Heart left ventricle (tissue), 16 donors: ENCODE measurements at regions not wholly inside any gene's neighbourhood (a gene's known extent, or its start where the extent isn't known, plus 50 kb on each side); places are given as distances from the start of the nearest gene placed in this dataset.
"Not testable (repeated sequence)": the region's sequence is repeated elsewhere in the genome, so short reads cannot be mapped to it uniquely, and the experiment has no call there.

ENCODE experiments used
- ATAC-seq, 4 donors: fragments of 200-7000 bp; cut with Tn5 transposase; one replicate each; pipeline ENCODE4 v1.9.1; 2020 to 2022; ENCODE audit warnings: moderate library complexity in 4 of 4, mild to moderate bottlenecking in 3 of 4, moderate number of reproducible peaks in 1 of 4
- DNase-seq, 5 donors: peaks; one replicate each; pipeline ENCODE4 v3.0.0-alpha.2; 2020
- H3K27ac ChIP-seq, 12 donors: fragments of 200-600 bp; sonication (generic) in 4 of 12; one replicate each; pipeline versions ENCODE4 v1.5.0 to v1.8.0; 2016 to 2022; ENCODE audit warnings: mild to moderate bottlenecking in 2 of 12
- H3K27me3 ChIP-seq, 9 donors: fragments of 200-600 bp; sonication (generic) in 2 of 9; one replicate each; pipeline versions ENCODE4 v1.5.1 to v1.8.0; 2016 to 2022; ENCODE audit warnings: mild to moderate bottlenecking in 3 of 9
- H3K36me3 ChIP-seq, 9 donors: fragments of 200-600 bp; sonication (generic) in 2 of 9; one replicate each; pipeline versions ENCODE4 v1.5.0 to v1.8.0; 2018 to 2022; ENCODE audit warnings: mild to moderate bottlenecking in 2 of 9
- H3K4me1 ChIP-seq, 12 donors: fragments of 200-600 bp; sonication (generic) in 4 of 12; one replicate each; pipeline versions ENCODE4 v1.5.0 to v1.8.0; 2016 to 2022; ENCODE audit warnings: mild to moderate bottlenecking in 3 of 12
- H3K4me3 ChIP-seq, 12 donors: fragments of 200-600 bp; sonication (generic) in 4 of 12; one replicate each; pipeline versions ENCODE4 v1.5.0 to v1.8.0; 2017 to 2022; ENCODE audit warnings: mild to moderate bottlenecking in 9 of 12, moderate library complexity in 4 of 12
- H3K9me3 ChIP-seq, 12 donors: fragments of 200-600 bp; sonication (generic) in 4 of 12; one replicate each; pipeline versions ENCODE4 v1.5.0 to v1.8.0; 2016 to 2022; ENCODE audit warnings: mild to moderate bottlenecking in 1 of 12
- CTCF ChIP-seq, 12 donors: fragments of 200-600 bp; sonication (generic) in 4 of 12; IDR thresholded peaks; one replicate each; pipeline versions ENCODE4 v1.5.0 to v1.8.0; 2018 to 2022; ENCODE audit warnings: antibody characterized with exemption in 12 of 12, mild to moderate bottlenecking in 5 of 12
- POLR2A ChIP-seq, 2 donors: fragments of 450-650 bp; IDR thresholded peaks; one replicate each; pipeline ENCODE4 v1.6.1; 2017; ENCODE audit warnings: antibody characterized with exemption in 2 of 2, mild to moderate bottlenecking in 2 of 2, moderate library complexity in 2 of 2
- WGBS, 4 donors: extraction: QIAGEN DNeasy Blood & Tissue Kit in 2 of 4; methylation state at CpG; one replicate each; pipeline versions ENCODE4 v1.1.5 to v1.1.7; 2013 to 2018; 5-methylcytosine and 5-hydroxymethylcytosine counted together
- intact Hi-C, 10 donors: fragments of 100-400 bp; cut with DNase I; formaldehyde crosslinking; loops; one replicate each; pipeline versions ENCODE4 v1.11.1 to v1.14.2; 2022
- donor health status: ischemic (EF 13 %, LVEDD 7.1; RV severe dilation, severe dysfunction).
- donor health status: healthy with polysubstance abuse.
- donor health status: DM: no; HTN: yes; CAD: no.
- donor health status: DM: no; HTN: no; CAD: no.
- donor health status: ischemic (EF 25% LVEDD 6.9; RV normal size, moderate dysfunction).
- donor health status: ischemic (EF 25% LVEDD 5.7; RV mildly dilated, moderate dysfunction).
- donor health status: healthy.
- donor health status: DM: yes; HTN: yes; CAD: no.
- donor health status: ischemic (EF 35%, LVEDD 5.7; RV mildly dilated, moderate dysfunction).
- donor health status: nonischemic (EF 11% LVEDD 7.7; RV severe dilation, severe dysfunction).
- donor health status: DM: yes; HTN: yes; CAD: no.
- donor health status: PGD.
- donor health status: ischemic (EF 29% LVEDD 5.4; RV normal size, mild dysfunction).
- donor health status: nonischemic (EF 23%, LVEDD 6.1; RV moderate dilation, normal function).

DNA sequence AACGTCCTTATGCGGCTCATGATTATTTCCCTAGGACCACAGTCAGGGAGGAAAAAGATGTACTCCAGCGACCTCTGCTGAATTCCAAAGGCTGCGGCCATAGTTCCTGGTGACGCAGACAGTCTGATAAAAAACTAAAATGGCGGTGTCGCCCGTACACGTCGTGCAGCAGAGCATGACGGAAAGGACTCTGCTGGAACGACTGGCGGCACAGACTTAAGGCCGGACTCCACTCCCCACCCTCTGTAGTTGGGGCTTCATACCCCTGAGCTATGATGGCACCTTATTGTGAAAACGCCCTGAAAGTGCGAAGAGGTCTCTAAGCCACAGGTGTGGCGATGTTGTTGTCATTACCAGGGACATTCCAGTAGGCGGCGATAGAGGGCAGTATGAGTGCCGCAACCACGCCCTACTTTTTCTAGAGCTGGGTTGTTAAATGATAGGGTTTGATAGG, 90.0 kb upstream of the EDA2R start:
- H3K9me3 ChIP-seq: peaks cover 0 to 4% (median 0%) of the 10 kb centered on the region in 12 donors
- H3K27ac ChIP-seq: no peak overlapping the region
- 1 to 26% (median 11%) methylated on average over 18 to 21 of the region's 21 CpGs for WGBS, 4 donors
- intact Hi-C loops: loop anchor here in 4 of 10 donors (5.0 to 10.0 kb wide), 4 partner anchors 524 to 1154 kb away; no protein-coding TSS in a partner anchor
- ATAC-seq (peak in 3 of 4 donors; percentile 74 to 94 (median 79)), DNase-seq (peak; percentile 16 to 41 (median 28))
- H3K36me3 ChIP-seq: no peaks in the 10 kb centered on the region
- H3K27me3 ChIP-seq: no peaks in the 10 kb centered on the region
- H3K4me3 ChIP-seq: peak overlapping the region in 10 of 12 donors; percentile 25 to 58 (median 46)
- H3K4me1 ChIP-seq: no peaks in the 10 kb centered on the region
- TF ChIP-seq POLR2A (IDR thresholded peaks at IDR 0.05) (no peak), CTCF (IDR thresholded peaks at IDR 0.05) (peak; percentile 34 to 68 (median 50))

- TF ChIP-seq POLR2A (IDR thresholded peaks at IDR 0.05) (no peak), CTCF (IDR thresholded peaks at IDR 0.05) (no peak)
- intact Hi-C loops: no loop called here
- ATAC-seq (no peak), DNase-seq (no peak)
- peaks cover 0 to 4% (median 0%) of the 10 kb centered on the region in 12 donors for H3K9me3 ChIP-seq
- no peak overlapping the region for H3K27ac ChIP-seq
- H3K4me1 ChIP-seq: no peaks in the 10 kb centered on the region
- no peak overlapping the region for H3K4me3 ChIP-seq
- H3K36me3 ChIP-seq: no peaks in the 10 kb centered on the region
- H3K27me3 ChIP-seq: peaks cover 0 to 16% (median 0%) of the 10 kb centered on the region in 9 donors
- 57 to 70% (median 61%) methylated on average over 3 of the region's 3 CpGs for WGBS, 4 donors
Measured at GRCh38 chrX:66717926-66718325, 79.0 kb upstream of the EDA2R start.

DNA sequence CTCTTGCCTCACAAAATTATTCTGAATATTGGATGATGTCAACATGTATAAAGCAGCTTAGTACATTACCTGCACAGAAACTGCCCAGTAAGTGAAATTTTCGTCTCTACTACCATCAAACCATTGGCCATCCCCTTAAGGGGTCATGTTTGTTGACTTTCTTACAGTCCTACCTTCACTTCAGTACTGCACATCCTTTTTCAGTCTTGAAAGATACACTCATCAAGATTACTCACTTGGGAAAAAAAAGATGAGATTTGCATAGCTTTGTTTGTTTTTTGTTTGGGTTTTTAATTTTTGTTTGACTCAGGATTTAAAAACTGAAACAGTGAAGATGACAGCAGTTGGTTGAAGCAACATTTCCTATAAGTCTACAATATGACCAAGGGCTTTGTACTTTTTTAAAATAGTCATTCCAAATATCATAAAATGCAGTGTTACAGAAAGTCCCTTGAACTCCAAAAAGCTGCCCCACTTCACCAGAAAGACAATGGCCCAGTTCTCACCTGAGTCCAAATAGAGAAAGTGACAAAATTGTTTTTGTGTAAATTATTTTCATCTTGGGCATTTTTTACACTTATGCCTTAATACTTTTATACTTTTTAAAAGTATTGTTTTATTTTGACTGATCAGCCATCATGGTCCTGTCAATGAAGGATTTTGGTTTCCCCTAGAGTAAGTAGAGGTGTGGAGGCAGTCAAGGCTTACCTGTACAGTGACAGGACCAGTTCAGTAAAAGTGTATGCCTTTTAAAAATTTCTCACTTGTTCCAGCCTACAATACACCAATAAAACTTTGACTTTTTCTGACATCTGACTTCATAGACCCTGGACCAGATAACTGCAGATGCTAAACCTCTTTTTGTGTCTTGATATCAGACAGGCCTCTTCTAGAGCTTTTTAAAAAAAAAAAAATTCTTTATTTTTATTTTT, 59.7 kb upstream of the EDA2R start:
- Histone ChIP-seq H3K36me3 (no peaks in the 10 kb centered on the region), H3K27me3 (peaks cover 0 to 13% (median 0%) of the 10 kb centered on the region in 9 donors), H3K9me3 (peaks cover 0 to 3% (median 0%) of the 10 kb centered on the region in 12 donors), H3K4me1 (no peaks in the 10 kb centered on the region), H3K4me3 (no peak overlapping the region), H3K27ac (no peak overlapping the region)
- WGBS, 4 donors: 8 to 41% (median 27%) methylated on average over 1 of the region's 1 CpG
- ATAC-seq (no peak), DNase-seq (no peak)
- TF ChIP-seq POLR2A (IDR thresholded peaks at IDR 0.05) (no peak), CTCF (IDR thresholded peaks at IDR 0.05) (no peak)
- intact Hi-C loops: no loop called here

DNA sequence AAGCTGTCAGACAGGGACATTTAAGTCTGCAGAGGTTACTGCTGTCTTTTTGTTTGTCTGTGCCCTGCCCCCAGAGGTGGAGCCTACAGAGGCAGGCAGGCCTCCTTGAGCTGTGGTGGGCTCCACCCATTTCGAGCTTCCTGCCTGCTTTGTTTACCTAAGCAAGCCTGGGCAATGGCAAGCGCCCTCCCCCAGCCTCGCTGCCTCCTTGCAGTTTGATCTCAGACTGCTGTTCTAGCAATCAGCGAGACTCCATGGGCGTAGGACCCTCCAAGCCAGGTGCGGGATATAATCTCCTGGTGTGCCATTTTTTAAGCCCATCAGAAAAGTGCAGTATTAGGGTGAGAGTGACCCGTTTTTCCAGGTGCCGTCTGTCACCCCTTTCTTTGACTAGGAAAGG, 53.6 kb upstream of the EDA2R start:
- peaks cover 0 to 17% (median 0%) of the 10 kb centered on the region in 12 donors for H3K9me3 ChIP-seq
- DNase-seq, H3K4me3 ChIP-seq, intact Hi-C loops, ATAC-seq, H3K27ac ChIP-seq, H3K27me3 ChIP-seq, H3K4me1 ChIP-seq, H3K36me3 ChIP-seq: not testable (repeated sequence)
- 63 to 93% (median 85%) methylated on average over 7 to 8 of the region's 8 CpGs for WGBS, 4 donors
